Peyer's patch (tissue), 4 donors: ENCODE measurements at regions not wholly inside any gene's neighbourhood (a gene's known extent, or its start where the extent isn't known, plus 50 kb on each side); places are given as distances from the start of the nearest gene placed in this dataset.

Source experiments
- POLR2A ChIP-seq, 2 donors: fragments of 450-650 bp; IDR thresholded peaks; one replicate each; pipeline ENCODE4 v1.5.1; 2017; ENCODE audit warnings: antibody characterized with exemption in 2 of 2, mild to moderate bottlenecking in 2 of 2, moderate library complexity in 2 of 2
- TF ChIP-seq, protein P1 (sequence below), 6 experiments: fragments of 450-650 bp in 4 of 6; fragments of 200-600 bp in 2 of 6; sonication (generic) in 1 of 6; IDR thresholded peaks; one replicate each; pipeline ENCODE4 v1.5.1; 2017 to 2019; ENCODE audit warnings: antibody characterized with exemption in 6 of 6, mild to moderate bottlenecking in 3 of 6, moderate library complexity in 1 of 6

DNA sequence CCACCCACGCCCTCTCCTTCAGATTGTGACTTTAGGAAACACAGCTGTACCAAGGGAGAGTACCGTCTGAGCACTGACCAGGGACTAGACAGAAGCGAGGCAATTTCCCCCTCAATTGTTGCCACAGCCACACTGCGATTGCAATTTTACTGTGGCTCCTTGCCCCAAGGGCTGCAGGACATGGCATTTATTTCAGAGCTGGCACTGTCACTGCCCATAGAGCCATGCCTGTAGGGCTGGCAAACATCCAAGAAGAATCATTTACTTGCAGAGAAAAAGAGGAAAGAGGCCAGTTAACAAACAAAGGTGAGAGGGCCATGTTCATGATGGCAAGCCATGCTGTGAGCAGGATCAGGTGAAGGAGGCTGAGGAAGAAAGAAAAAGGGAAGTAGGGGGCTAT, 129.6 kb downstream of the EMP1 start:
- no peak for TF ChIP-seq POLR2A (IDR thresholded peaks at IDR 0.05)
- TF ChIP-seq, protein P1, sequence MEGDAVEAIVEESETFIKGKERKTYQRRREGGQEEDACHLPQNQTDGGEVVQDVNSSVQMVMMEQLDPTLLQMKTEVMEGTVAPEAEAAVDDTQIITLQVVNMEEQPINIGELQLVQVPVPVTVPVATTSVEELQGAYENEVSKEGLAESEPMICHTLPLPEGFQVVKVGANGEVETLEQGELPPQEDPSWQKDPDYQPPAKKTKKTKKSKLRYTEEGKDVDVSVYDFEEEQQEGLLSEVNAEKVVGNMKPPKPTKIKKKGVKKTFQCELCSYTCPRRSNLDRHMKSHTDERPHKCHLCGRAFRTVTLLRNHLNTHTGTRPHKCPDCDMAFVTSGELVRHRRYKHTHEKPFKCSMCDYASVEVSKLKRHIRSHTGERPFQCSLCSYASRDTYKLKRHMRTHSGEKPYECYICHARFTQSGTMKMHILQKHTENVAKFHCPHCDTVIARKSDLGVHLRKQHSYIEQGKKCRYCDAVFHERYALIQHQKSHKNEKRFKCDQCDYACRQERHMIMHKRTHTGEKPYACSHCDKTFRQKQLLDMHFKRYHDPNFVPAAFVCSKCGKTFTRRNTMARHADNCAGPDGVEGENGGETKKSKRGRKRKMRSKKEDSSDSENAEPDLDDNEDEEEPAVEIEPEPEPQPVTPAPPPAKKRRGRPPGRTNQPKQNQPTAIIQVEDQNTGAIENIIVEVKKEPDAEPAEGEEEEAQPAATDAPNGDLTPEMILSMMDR (IDR thresholded peaks at IDR 0.05): no peak
